ENCODE measurements at regions not wholly inside any gene's neighbourhood (a gene's known extent, or its start where the extent isn't known, plus 50 kb on each side); places are given as distances from the start of the nearest gene placed in this dataset.

DNA sequence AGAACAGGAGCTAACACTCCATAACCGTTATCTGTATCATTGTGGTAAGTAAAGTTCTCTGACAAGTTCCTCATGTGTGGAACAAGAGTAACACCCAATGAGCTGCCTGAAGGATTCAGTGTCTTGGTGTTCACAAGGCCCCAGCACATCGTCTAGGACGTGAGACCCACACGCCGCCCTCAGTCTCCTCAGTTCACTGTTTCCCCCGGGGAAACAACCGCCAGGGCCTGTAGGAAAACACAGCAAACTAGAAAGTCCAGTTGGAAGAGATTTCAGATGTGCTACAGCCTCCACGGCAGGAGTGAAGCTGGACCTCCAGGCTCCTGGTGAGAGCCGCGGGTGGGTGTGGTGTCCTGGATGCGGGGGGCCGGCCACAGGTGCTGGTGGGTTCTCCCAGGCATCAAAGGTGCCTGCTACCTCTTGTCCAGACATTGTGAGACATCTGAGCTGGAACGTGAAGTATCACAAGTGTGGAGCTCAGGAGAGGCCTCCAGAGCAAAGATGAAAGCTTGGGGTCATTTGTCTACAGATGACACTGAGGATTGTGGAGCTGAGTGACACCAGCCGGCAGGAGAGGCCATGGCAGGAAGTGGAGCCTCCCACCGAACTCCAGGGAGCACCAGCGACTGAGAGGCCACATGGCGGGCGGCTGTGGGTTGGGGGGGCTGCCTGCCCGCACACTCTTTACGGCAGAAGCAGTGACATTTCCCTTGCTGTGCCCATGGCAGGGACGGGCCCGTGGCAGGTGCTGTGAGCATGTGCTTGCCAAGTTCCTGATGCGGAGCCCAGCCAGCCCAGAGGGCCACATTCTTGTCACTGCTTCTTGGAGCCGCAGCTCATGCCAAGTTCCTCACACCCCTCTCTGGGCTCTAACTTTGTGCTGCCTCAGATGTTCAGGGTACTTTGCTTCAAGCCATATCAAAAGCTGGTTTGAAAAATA lies 131.2 kb downstream of the TMEM18 start:
- no peak for DNase-seq
- intact Hi-C loops (cut with micrococcal nuclease; ENCODE audit: unreplicated experiment) = no loop called here
- Histone ChIP-seq H3K9me2 (ENCODE audit: insufficient read depth) (no peaks in the 10 kb centered on the region), H3K9me3 (ENCODE audit: insufficient read depth, low read depth) (no peaks in the 10 kb centered on the region), H3K36me3 (ENCODE audit: low read depth) (no peaks in the 10 kb centered on the region), H3K4me3 (no peak overlapping the region), H3K79me2 (ENCODE audit: low read depth) (no peaks in the 10 kb centered on the region), H3K27me3 (ENCODE audit: insufficient read depth, low read depth) (peaks cover 73% of the 10 kb centered on the region), H3K4me2 (no peak overlapping the region), H3F3A (ENCODE audit: insufficient read depth, low read depth) (no peaks in the 10 kb centered on the region), H4K20me1 (ENCODE audit: insufficient read depth) (no peaks in the 10 kb centered on the region), H3K4me1 (replicated peaks; ENCODE audit: insufficient read depth) (no peaks in the 10 kb centered on the region), H3K27ac (no peak overlapping the region), H2AFZ (no peak overlapping the region)
- BruUV-seq (replicated peaks) = no TSS peak
- POLR2A ChIA-PET (ENCODE audit: unreplicated experiment) = no interaction called here
- CTCF ChIA-PET = no interaction called here
- TF ChIP-seq EZH2 (IDR thresholded peaks at IDR 0.05; ENCODE audit: low read depth) = no peak
- TF ChIP-seq, protein P1, sequence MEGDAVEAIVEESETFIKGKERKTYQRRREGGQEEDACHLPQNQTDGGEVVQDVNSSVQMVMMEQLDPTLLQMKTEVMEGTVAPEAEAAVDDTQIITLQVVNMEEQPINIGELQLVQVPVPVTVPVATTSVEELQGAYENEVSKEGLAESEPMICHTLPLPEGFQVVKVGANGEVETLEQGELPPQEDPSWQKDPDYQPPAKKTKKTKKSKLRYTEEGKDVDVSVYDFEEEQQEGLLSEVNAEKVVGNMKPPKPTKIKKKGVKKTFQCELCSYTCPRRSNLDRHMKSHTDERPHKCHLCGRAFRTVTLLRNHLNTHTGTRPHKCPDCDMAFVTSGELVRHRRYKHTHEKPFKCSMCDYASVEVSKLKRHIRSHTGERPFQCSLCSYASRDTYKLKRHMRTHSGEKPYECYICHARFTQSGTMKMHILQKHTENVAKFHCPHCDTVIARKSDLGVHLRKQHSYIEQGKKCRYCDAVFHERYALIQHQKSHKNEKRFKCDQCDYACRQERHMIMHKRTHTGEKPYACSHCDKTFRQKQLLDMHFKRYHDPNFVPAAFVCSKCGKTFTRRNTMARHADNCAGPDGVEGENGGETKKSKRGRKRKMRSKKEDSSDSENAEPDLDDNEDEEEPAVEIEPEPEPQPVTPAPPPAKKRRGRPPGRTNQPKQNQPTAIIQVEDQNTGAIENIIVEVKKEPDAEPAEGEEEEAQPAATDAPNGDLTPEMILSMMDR (conservative IDR thresholded peaks at IDR 0.05) = no peak

DNA sequence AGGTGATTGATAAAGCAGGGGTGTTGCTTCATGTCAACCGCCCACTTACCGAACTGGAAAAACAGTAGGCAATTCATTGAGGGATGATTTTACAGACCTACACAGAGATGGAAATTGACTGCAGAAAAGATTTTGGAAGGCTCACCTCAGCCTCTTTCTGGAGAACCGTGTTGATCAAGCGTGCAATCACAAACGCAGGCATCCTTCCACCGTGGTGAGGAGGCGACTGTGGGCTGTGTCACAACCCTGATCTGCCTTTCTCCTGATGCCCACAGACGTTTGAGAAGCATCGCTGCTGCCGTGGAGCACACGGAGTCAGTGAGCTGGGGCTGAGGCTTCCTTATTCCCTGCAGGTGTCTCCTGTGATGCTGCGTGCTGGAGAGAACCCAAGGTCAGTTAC lies 132.0 kb downstream of the TMEM18 start:
- no peak overlapping the region for H3K4me3 ChIP-seq
- no peak overlapping the region for H3K4me2 ChIP-seq
- no peaks in the 10 kb centered on the region for H3K9me3 ChIP-seq (ENCODE audit: insufficient read depth, low read depth)
- ChIA-PET POLR2A (ENCODE audit: unreplicated experiment) (no interaction called here), CTCF (no interaction called here)
- no peaks in the 10 kb centered on the region for H3K79me2 ChIP-seq (ENCODE audit: low read depth)
- no TSS peak for BruUV-seq (replicated peaks)
- H3K27me3 ChIP-seq (ENCODE audit: insufficient read depth, low read depth) = peaks cover 76% of the 10 kb centered on the region
- H3K36me3 ChIP-seq (ENCODE audit: low read depth) = no peaks in the 10 kb centered on the region
- H3K27ac ChIP-seq = no peak overlapping the region
- intact Hi-C loops (cut with micrococcal nuclease; ENCODE audit: unreplicated experiment) = no loop called here
- no peak for TF ChIP-seq EZH2 (IDR thresholded peaks at IDR 0.05; ENCODE audit: low read depth)
- TF ChIP-seq, protein P1 (conservative IDR thresholded peaks at IDR 0.05) = no peak
- H3K9me2 ChIP-seq (ENCODE audit: insufficient read depth) = no peaks in the 10 kb centered on the region
- H2AFZ ChIP-seq = no peak overlapping the region
- H3F3A ChIP-seq (ENCODE audit: insufficient read depth, low read depth) = no peaks in the 10 kb centered on the region
- no peaks in the 10 kb centered on the region for H4K20me1 ChIP-seq (ENCODE audit: insufficient read depth)
- DNase-seq = no peak
- no peaks in the 10 kb centered on the region for H3K4me1 ChIP-seq (replicated peaks; ENCODE audit: insufficient read depth)

DNA sequence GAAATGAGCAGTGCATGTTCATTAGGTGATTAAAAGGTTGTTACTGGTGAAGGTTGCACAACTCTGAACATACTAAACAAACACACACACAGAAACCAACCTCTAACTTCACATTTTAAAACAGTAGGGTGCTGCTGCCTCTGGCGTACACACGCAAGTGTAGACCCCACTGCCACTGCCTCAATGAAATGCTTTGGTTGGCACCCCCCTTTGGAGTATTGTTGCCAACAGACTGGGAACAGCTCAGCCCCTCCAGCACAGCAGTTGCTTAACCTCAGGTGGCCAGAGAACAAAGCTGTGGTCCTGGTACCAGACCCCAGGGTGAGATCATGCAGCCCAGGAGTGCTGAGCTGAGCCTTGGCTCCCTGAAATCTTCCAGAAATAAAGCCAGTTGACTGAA lies 138.6 kb downstream of the TMEM18 start:
- peaks cover 39% of the 10 kb centered on the region for H3K27me3 ChIP-seq (ENCODE audit: insufficient read depth, low read depth)
- no peak overlapping the region for H3K4me2 ChIP-seq
- no peak for DNase-seq
- TF ChIP-seq, protein P1 (conservative IDR thresholded peaks at IDR 0.05) = no peak
- no peak for TF ChIP-seq EZH2 (IDR thresholded peaks at IDR 0.05; ENCODE audit: low read depth)
- H3K36me3 ChIP-seq (ENCODE audit: low read depth) = no peaks in the 10 kb centered on the region
- no peaks in the 10 kb centered on the region for H3K4me1 ChIP-seq (replicated peaks; ENCODE audit: insufficient read depth)
- ChIA-PET POLR2A (ENCODE audit: unreplicated experiment) (no interaction called here), CTCF (no interaction called here)
- no peaks in the 10 kb centered on the region; the same call in 1 of the 2 replicates for H3K9me2 ChIP-seq (ENCODE audit: insufficient read depth)
- no peak overlapping the region for H3K27ac ChIP-seq
- no peaks in the 10 kb centered on the region for H3K9me3 ChIP-seq (ENCODE audit: insufficient read depth, low read depth)
- H3K79me2 ChIP-seq (ENCODE audit: low read depth) = no peaks in the 10 kb centered on the region
- no TSS peak for BruUV-seq (replicated peaks)
- no peak overlapping the region for H3K4me3 ChIP-seq
- intact Hi-C loops (cut with micrococcal nuclease; ENCODE audit: unreplicated experiment) = loop anchor here (10.0 kb wide), 1 partner anchor 1006 kb away; no protein-coding TSS in a partner anchor
- H3F3A ChIP-seq (ENCODE audit: insufficient read depth, low read depth) = no peaks in the 10 kb centered on the region
- no peaks in the 10 kb centered on the region for H4K20me1 ChIP-seq (ENCODE audit: insufficient read depth)
- H2AFZ ChIP-seq = no peak overlapping the region
